Keratinocyte (primary cell): ENCODE measurements at regions not wholly inside any gene's neighbourhood (a gene's known extent, or its start where the extent isn't known, plus 50 kb on each side); places are given as distances from the start of the nearest gene placed in this dataset.

Experiments
- EZH2 ChIP-seq: IDR thresholded peaks from one replicate; pipeline ENCODE4 v1.6.1; 2012; ENCODE audit warnings: inconsistent platforms, mild to moderate bottlenecking, low read length, moderate library complexity
- TF ChIP-seq, protein P1 (sequence below), 3 experiments: IDR thresholded peaks in 1 of 3; conservative IDR thresholded peaks in 1 of 3; optimal IDR thresholded peaks in 1 of 3; 2 replicates in 2 of 3; 3 replicates in 1 of 3; pipeline versions ENCODE3 to v1.5.1; 2011; ENCODE audit warnings: low read length in 3 of 3, mild to moderate bottlenecking in 3 of 3, moderate library complexity in 2 of 3, control low read depth in 1 of 3, inconsistent platforms in 1 of 3; ENCODE audit not compliant: insufficient read depth in 2 of 3; ENCODE audit errors: extremely low read depth in 1 of 3

GRCh38 chr6:10230531-10230930 lies 184.3 kb downstream of the TFAP2A start:
- TF ChIP-seq, protein P1, sequence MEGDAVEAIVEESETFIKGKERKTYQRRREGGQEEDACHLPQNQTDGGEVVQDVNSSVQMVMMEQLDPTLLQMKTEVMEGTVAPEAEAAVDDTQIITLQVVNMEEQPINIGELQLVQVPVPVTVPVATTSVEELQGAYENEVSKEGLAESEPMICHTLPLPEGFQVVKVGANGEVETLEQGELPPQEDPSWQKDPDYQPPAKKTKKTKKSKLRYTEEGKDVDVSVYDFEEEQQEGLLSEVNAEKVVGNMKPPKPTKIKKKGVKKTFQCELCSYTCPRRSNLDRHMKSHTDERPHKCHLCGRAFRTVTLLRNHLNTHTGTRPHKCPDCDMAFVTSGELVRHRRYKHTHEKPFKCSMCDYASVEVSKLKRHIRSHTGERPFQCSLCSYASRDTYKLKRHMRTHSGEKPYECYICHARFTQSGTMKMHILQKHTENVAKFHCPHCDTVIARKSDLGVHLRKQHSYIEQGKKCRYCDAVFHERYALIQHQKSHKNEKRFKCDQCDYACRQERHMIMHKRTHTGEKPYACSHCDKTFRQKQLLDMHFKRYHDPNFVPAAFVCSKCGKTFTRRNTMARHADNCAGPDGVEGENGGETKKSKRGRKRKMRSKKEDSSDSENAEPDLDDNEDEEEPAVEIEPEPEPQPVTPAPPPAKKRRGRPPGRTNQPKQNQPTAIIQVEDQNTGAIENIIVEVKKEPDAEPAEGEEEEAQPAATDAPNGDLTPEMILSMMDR (optimal IDR thresholded peaks at IDR 0.05 in 1 of 3, IDR thresholded peaks at IDR 0.05 in 1 of 3, conservative IDR thresholded peaks at IDR 0.05 in 1 of 3; ENCODE audit: extremely low read depth in 1 of 3, insufficient read depth in 2 of 3, low read length in 3 of 3): no peak
- TF ChIP-seq EZH2: no peak
